LNCaP clone FGC (cell line): ENCODE measurements at regions not wholly inside any gene's neighbourhood (a gene's known extent, or its start where the extent isn't known, plus 50 kb on each side); places are given as distances from the start of the nearest gene placed in this dataset.
A peak's percentile ranks its signal among the peaks of the same experiment; 100 is the strongest.

ENCODE experiments used
- DNase-seq: peaks from one replicate; pipeline ENCODE4 v3.0.0-alpha.2; 2011; ENCODE audit warnings: low read depth
- H3K4me3 ChIP-seq: 2 replicates; pipeline ENCODE4 v1.5.1; 2011; ENCODE audit warnings: mild to moderate bottlenecking, low read depth, low read length, control low read depth
- CTCF ChIP-seq: IDR thresholded peaks from 2 replicates; pipeline ENCODE4 v1.5.1; 2012; ENCODE audit warnings: mild to moderate bottlenecking; ENCODE audit not compliant: control insufficient read depth, insufficient read depth; ENCODE audit errors: extremely low read depth

GRCh38 chr9:11551106-11551505 lies 938.3 kb upstream of the PTPRD start:
- TF ChIP-seq CTCF, result no peak
- no peak for DNase-seq
- no peak overlapping the region for H3K4me3 ChIP-seq

- no peak overlapping the region for H3K4me3 ChIP-seq
- DNase-seq, result no peak
- no peak for TF ChIP-seq CTCF
These were observed 945.2 kb upstream of the PTPRD start for GRCh38 chr9:11558043-11558442.

GRCh38 chr9:11559001-11559776 lies 946.4 kb upstream of the PTPRD start:
- no peak for DNase-seq
- no peak overlapping the region for H3K4me3 ChIP-seq
- no peak for TF ChIP-seq CTCF

GRCh38 chr9:11577522-11577921 lies 964.7 kb upstream of the PTPRD start:
- no peak overlapping the region for H3K4me3 ChIP-seq
- no peak for TF ChIP-seq CTCF
- no peak for DNase-seq

GRCh38 chr9:11595756-11596155 lies 983.0 kb upstream of the PTPRD start:
- DNase-seq, result no peak
- H3K4me3 ChIP-seq, result no peak overlapping the region
- no peak for TF ChIP-seq CTCF

GRCh38 chr9:11618241-11618805 lies 1005.5 kb upstream of the PTPRD start:
- no peak for DNase-seq
- no peak overlapping the region for H3K4me3 ChIP-seq
- TF ChIP-seq CTCF, result peak; percentile 71

- H3K4me3 ChIP-seq, result no peak overlapping the region
- no peak for DNase-seq
- TF ChIP-seq CTCF, result no peak
These were observed 1019.9 kb upstream of the PTPRD start for GRCh38 chr9:11632691-11633090.
